WERI-Rb-1 (cell line): ENCODE measurements at regions not wholly inside any gene's neighbourhood (a gene's known extent, or its start where the extent isn't known, plus 50 kb on each side); places are given as distances from the start of the nearest gene placed in this dataset.

Experiments
- DNase-seq: peaks from one replicate; pipeline ENCODE4 v3.0.0-alpha.2; 2020
- H3K27ac ChIP-seq: fragments of 250-450 bp; sonication (Bioruptor Pico); 2 replicates; pipeline ENCODE4 v1.5.1; 2020; ENCODE audit warnings: mild to moderate bottlenecking, moderate library complexity
- H3K27me3 ChIP-seq: fragments of 250-450 bp; sonication (Bioruptor Pico); 2 replicates; pipeline ENCODE4 v1.5.1; 2021; ENCODE audit warnings: mild to moderate bottlenecking, low read depth, moderate library complexity; ENCODE audit not compliant: insufficient read depth, severe bottlenecking
- H3K36me3 ChIP-seq: fragments of 250-450 bp; sonication (Bioruptor Pico); 2 replicates; pipeline ENCODE4 v1.5.1; 2020; ENCODE audit warnings: mild to moderate bottlenecking, moderate library complexity
- H3K4me3 ChIP-seq: 2 replicates; pipeline ENCODE4 v1.5.1; 2011; ENCODE audit warnings: low read depth, mild to moderate bottlenecking, control low read depth, low read length
- H3K9me3 ChIP-seq: fragments of 250-450 bp; sonication (Bioruptor Pico); 2 replicates; pipeline ENCODE4 v1.5.1; 2021; ENCODE audit warnings: mild to moderate bottlenecking, moderate library complexity; ENCODE audit not compliant: severe bottlenecking
- TF ChIP-seq, protein P1 (sequence below): IDR thresholded peaks from 2 replicates; pipeline ENCODE4 v1.5.1; 2011; ENCODE audit warnings: low read depth, mild to moderate bottlenecking, control low read depth, inconsistent platforms, low read length

DNA sequence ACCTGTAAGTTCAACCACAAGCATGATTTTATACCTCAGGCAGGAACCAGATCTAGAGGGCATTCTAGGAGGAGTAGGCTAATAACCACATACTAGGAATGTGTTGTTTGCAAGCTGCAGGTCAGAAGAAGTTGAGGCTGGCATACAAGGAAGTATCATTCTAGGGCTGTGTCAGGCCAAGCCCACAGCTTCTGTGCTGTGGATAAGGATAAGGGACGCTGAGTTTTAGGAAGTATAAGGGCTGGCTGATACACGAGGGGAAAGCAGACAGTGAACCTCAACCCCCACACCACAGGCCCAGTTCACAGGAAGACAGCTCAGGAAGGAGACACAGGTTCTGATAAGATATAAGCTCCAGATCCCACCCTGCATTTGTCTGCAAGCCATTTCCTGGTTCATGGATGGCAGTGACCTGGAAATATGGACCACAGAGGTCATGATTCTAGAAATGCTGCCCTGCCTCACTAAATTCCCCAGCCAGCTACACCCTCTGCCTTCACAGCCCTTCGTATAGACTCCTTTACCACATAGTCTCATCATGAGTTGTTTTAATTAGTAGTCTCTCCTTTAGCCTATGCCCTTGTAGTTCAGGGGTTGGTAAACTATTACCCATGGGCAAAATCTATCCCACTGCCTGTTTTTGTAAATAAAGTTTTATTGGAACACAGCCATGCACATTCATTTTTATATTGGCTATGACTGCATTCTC is 260.7 kb downstream of the OPA1 start:
- Histone ChIP-seq H3K4me3 (no peak overlapping the region), H3K27ac (no peak overlapping the region), H3K27me3 (no peaks in the 10 kb centered on the region), H3K36me3 (no peaks in the 10 kb centered on the region), H3K9me3 (no peaks in the 10 kb centered on the region)
- TF ChIP-seq, protein P1, sequence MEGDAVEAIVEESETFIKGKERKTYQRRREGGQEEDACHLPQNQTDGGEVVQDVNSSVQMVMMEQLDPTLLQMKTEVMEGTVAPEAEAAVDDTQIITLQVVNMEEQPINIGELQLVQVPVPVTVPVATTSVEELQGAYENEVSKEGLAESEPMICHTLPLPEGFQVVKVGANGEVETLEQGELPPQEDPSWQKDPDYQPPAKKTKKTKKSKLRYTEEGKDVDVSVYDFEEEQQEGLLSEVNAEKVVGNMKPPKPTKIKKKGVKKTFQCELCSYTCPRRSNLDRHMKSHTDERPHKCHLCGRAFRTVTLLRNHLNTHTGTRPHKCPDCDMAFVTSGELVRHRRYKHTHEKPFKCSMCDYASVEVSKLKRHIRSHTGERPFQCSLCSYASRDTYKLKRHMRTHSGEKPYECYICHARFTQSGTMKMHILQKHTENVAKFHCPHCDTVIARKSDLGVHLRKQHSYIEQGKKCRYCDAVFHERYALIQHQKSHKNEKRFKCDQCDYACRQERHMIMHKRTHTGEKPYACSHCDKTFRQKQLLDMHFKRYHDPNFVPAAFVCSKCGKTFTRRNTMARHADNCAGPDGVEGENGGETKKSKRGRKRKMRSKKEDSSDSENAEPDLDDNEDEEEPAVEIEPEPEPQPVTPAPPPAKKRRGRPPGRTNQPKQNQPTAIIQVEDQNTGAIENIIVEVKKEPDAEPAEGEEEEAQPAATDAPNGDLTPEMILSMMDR: no peak
- no peak for DNase-seq

DNA sequence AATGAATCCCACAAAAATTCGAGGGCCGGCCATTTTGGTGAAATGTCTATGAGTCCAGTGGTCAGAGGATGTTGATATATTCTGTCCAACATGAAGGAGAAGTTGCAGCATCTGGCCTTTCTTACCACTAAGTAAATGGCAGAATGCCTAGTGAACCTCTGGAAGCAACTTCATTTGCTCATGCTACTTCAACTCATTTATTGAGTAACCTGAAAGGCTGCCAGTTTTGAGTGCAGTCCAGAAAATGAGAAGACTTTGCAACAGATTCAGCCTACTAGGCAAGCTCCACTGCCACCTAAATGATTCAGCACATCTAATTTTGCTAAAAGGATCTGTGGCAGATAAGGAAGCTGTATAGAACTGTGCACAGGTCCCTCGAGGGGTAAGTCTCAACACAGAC is 265.0 kb downstream of the OPA1 start:
- no peak overlapping the region for H3K27ac ChIP-seq
- no peaks in the 10 kb centered on the region for H3K9me3 ChIP-seq
- TF ChIP-seq, protein P1: no peak
- no peaks in the 10 kb centered on the region for H3K27me3 ChIP-seq
- H3K36me3 ChIP-seq: no peaks in the 10 kb centered on the region
- no peak overlapping the region for H3K4me3 ChIP-seq
- DNase-seq: no peak

DNA sequence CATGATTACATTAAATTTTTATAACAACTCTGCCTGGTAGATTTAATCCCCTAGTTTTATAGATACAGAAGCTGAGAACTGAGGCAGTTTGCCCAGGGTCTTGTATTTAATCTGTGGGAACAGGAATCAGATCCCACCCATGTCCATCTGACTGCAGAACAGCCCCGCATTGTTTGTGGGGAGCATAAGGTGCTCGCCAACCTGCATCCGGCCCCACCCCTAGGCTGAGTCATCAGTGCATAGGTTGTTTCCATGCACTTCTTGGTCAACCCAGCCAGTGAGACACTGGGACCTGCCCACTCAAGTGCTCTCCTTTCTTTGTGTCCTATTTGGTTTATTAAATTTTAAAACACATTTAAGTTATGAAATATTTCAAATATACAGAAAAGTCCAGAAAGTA is 266.2 kb downstream of the OPA1 start:
- no peak overlapping the region for H3K27ac ChIP-seq
- no peaks in the 10 kb centered on the region for H3K27me3 ChIP-seq
- no peak for DNase-seq

DNA sequence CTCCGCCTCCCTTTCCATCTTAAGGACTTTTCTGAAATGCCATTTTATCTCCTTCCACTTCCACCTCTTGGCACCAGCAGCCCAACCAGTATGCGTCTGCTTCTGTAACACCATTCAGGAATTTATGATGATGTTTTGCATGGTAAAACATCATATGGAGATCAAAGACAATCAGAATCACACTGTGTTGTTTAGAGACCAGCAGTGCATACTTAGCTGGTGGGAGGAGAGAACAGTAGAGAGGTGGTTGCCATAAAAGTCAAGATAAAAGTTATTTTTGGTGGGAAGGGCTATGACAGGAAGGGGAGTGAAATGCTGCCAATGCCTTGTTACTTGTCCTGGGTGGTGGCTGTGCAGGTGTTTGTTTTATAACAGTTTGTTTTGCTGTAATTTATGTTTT is 268.0 kb downstream of the OPA1 start:
- Histone ChIP-seq H3K36me3 (no peaks in the 10 kb centered on the region), H3K4me3 (no peak overlapping the region), H3K27ac (no peak overlapping the region), H3K27me3 (no peaks in the 10 kb centered on the region), H3K9me3 (no peaks in the 10 kb centered on the region)
- TF ChIP-seq, protein P1: no peak
- DNase-seq: no peak

More for the DNA sequence above, 266.2 kb downstream of the OPA1 start:
- Histone ChIP-seq H3K4me3 (no peak overlapping the region), H3K9me3 (no peaks in the 10 kb centered on the region), H3K36me3 (no peaks in the 10 kb centered on the region)
- TF ChIP-seq, protein P1: no peak

DNA sequence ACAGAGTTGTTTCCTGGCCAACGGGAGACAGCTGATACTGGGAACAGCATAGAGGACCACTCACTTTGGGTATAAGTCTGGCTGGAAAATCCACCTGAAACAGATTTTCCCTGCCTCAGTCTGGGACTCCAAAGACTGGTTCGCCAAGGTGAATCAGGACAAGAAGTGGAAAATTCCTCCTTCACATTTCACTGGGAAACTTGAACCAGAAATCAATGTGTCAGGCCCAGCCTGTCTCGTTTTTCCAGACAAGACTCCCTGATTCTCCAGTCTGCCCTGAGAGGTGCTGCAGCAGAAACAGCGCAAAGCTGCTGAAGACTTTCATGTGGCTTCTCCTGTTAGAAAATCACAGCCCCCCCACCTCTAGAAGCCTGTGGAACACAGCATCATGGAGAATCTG is 269.8 kb downstream of the OPA1 start:
- no peak for DNase-seq
- Histone ChIP-seq H3K36me3 (no peaks in the 10 kb centered on the region), H3K27ac (no peak overlapping the region)

More for the DNA sequence above, 269.8 kb downstream of the OPA1 start:
- H3K27me3 ChIP-seq: no peaks in the 10 kb centered on the region
- H3K4me3 ChIP-seq: no peak overlapping the region
- H3K9me3 ChIP-seq: no peaks in the 10 kb centered on the region
- TF ChIP-seq, protein P1: no peak
